Brain microvascular endothelial cell (primary cell): ENCODE measurements at regions not wholly inside any gene's neighbourhood (a gene's known extent, or its start where the extent isn't known, plus 50 kb on each side); places are given as distances from the start of the nearest gene placed in this dataset.

Experiments
- DNase-seq: peaks from one replicate; pipeline ENCODE4 v3.0.0-alpha.2; 2020
- H3K27ac ChIP-seq: fragments of 250-450 bp; sonication (Bioruptor Pico); 2 replicates; pipeline ENCODE4 v1.5.1; 2020; ENCODE audit warnings: mild to moderate bottlenecking, moderate library complexity
- H3K27me3 ChIP-seq: fragments of 250-450 bp; sonication (Bioruptor Pico); replicated peaks from 2 replicates; pipeline ENCODE4 v1.5.1; 2020; ENCODE audit warnings: mild to moderate bottlenecking
- H3K36me3 ChIP-seq: fragments of 250-450 bp; sonication (Bioruptor Pico); replicated peaks from 2 replicates; pipeline ENCODE4 v1.5.1; 2020; ENCODE audit warnings: mild to moderate bottlenecking
- H3K4me3 ChIP-seq: 2 replicates; pipeline ENCODE4 v1.5.1; 2011; ENCODE audit warnings: low read depth, mild to moderate bottlenecking, control low read depth, low read length, moderate library complexity
- in situ Hi-C: cut with HindIII; loops from 2 replicates; pipeline ENCODE4 v1.10.0; 2017; ENCODE audit warnings: low sequenced_read_pairs, low pct_ligation_motif_present
- TF ChIP-seq, protein P1 (sequence below): IDR thresholded peaks from 2 replicates; pipeline ENCODE4 v1.5.1; 2011; ENCODE audit warnings: low read depth, mild to moderate bottlenecking, moderate library complexity, low read length, control low read depth, inconsistent platforms; ENCODE audit errors: missing control alignments

- Histone ChIP-seq H3K4me3 (no peak overlapping the region), H3K27me3 (no peaks in the 10 kb centered on the region), H3K27ac (no peak overlapping the region), H3K36me3 (no peaks in the 10 kb centered on the region)
- TF ChIP-seq, protein P1, sequence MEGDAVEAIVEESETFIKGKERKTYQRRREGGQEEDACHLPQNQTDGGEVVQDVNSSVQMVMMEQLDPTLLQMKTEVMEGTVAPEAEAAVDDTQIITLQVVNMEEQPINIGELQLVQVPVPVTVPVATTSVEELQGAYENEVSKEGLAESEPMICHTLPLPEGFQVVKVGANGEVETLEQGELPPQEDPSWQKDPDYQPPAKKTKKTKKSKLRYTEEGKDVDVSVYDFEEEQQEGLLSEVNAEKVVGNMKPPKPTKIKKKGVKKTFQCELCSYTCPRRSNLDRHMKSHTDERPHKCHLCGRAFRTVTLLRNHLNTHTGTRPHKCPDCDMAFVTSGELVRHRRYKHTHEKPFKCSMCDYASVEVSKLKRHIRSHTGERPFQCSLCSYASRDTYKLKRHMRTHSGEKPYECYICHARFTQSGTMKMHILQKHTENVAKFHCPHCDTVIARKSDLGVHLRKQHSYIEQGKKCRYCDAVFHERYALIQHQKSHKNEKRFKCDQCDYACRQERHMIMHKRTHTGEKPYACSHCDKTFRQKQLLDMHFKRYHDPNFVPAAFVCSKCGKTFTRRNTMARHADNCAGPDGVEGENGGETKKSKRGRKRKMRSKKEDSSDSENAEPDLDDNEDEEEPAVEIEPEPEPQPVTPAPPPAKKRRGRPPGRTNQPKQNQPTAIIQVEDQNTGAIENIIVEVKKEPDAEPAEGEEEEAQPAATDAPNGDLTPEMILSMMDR, result no peak
- DNase-seq, result no peak
- in situ Hi-C loops, result no loop called here
Measured at GRCh38 chr13:58806401-58806800, 1174.9 kb downstream of the PCDH17 start.

GRCh38 chr13:58823701-58824100 lies 1192.2 kb downstream of the PCDH17 start:
- TF ChIP-seq, protein P1, result no peak

DNA sequence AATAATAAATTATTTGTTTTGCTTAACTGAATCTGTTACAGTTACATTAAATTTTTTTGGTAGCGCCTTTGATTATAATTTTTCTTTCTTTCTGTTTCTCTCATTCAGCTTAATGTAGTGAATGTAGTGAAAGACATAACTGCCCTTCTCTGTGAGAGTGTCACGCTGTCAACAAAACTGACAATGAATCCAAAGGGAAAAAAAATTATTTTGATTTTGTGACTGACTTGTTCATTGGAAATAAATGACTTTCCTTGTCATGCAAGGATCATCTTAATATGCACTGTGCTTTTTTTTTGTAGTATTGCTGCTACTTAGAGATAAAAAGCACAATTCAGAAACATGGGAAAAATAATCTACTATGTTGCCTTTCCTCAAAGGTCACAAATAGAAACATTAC lies 1196.4 kb downstream of the PCDH17 start:
- Histone ChIP-seq H3K27me3 (no peaks in the 10 kb centered on the region), H3K4me3 (no peak overlapping the region), H3K36me3 (no peaks in the 10 kb centered on the region), H3K27ac (no peak overlapping the region)
- DNase-seq, result no peak
- in situ Hi-C loops, result no loop called here
- TF ChIP-seq, protein P1, result no peak

More at GRCh38 chr13:58823701-58824100, 1192.2 kb downstream of the PCDH17 start:
- DNase-seq, result no peak
- no peak overlapping the region for H3K4me3 ChIP-seq
- H3K36me3 ChIP-seq, result no peaks in the 10 kb centered on the region
- no peak overlapping the region for H3K27ac ChIP-seq
- no peaks in the 10 kb centered on the region for H3K27me3 ChIP-seq
- in situ Hi-C loops, result no loop called here

GRCh38 chr13:58830841-58831240 lies 1199.3 kb downstream of the PCDH17 start:
- no peaks in the 10 kb centered on the region for H3K27me3 ChIP-seq
- in situ Hi-C loops, result no loop called here
- no peak for DNase-seq
- no peak overlapping the region for H3K4me3 ChIP-seq
- TF ChIP-seq, protein P1, result no peak
- H3K27ac ChIP-seq, result no peak overlapping the region
- H3K36me3 ChIP-seq, result no peaks in the 10 kb centered on the region

DNA sequence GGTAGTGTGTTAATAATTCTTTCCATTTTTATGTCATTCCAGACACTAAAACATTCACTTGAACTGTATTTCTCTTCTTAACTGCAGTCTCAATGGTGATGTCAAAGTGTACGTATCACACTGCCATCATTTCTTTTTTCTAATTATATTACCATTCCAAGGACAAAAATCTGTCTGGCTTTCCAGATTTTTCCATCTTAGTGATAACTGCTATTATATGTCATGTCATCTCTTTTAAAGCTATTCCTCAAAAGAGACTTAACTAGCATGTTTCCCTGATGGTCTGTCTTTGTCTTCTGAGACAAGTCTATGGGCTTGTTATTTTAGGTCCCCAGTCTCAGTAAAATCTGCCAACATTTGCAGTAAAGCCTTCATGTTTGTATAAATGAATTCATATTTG lies 1207.1 kb downstream of the PCDH17 start:
- in situ Hi-C loops, result no loop called here

GRCh38 chr13:58843071-58843470 lies 1211.5 kb downstream of the PCDH17 start:
- Histone ChIP-seq H3K36me3 (no peaks in the 10 kb centered on the region), H3K27ac (no peak overlapping the region), H3K4me3 (no peak overlapping the region), H3K27me3 (no peaks in the 10 kb centered on the region)
- in situ Hi-C loops, result no loop called here
- DNase-seq, result no peak
- TF ChIP-seq, protein P1, result no peak

More for the DNA sequence above, 1207.1 kb downstream of the PCDH17 start:
- TF ChIP-seq, protein P1, result no peak
- Histone ChIP-seq H3K4me3 (no peak overlapping the region), H3K36me3 (no peaks in the 10 kb centered on the region), H3K27ac (no peak overlapping the region), H3K27me3 (no peaks in the 10 kb centered on the region)
- DNase-seq, result no peak
